GM12878 (cell line): ENCODE measurements at regions not wholly inside any gene's neighbourhood (a gene's known extent, or its start where the extent isn't known, plus 50 kb on each side); places are given as distances from the start of the nearest gene placed in this dataset.

ENCODE experiments used
- ATAC-seq: fragments of 200-7000 bp; cut with Tn5 transposase; 3 replicates; pipeline ENCODE4 v1.9.1; 2020; ENCODE audit warnings: mild to moderate bottlenecking, moderate library complexity
- BruUV-seq: library from RNA; stranded (reverse); fragments of 400-500 nt; replicated peaks from 2 replicates; lab custom pipeline; 2021; lab: Mats Ljungman, UMichigan
- CTCF ChIA-PET: fragments of 300-600 bp; sonication (Branson Sonifier 250); formaldehyde crosslinking; extraction: SDS; loops from one replicate; lab custom pipeline; 2021; ENCODE audit warnings: inconsistent platforms; lab: Yijun Ruan, JAX
- POLR2A ChIA-PET: fragments of 350-600 bp; formaldehyde crosslinking; extraction: SDS; loops from one replicate; lab custom pipeline; 2021; ENCODE audit warnings: inconsistent platforms; lab: Charles Lee
- RAD21 ChIA-PET: fragments of 300-600 bp; sonication (Branson Sonifier 250); formaldehyde crosslinking; loops from one replicate; lab custom pipeline; 2023; ENCODE audit warnings: antibody characterized with exemption; ENCODE audit not compliant: unreplicated experiment; lab: Charles Lee
- SMC1A ChIA-PET: fragments of 300-600 bp; sonication (Branson Sonifier 250); formaldehyde crosslinking; loops from one replicate; lab custom pipeline; 2023; ENCODE audit not compliant: unreplicated experiment, uncharacterized antibody; lab: Charles Lee
- DNase-seq: peaks from one replicate; pipeline ENCODE4 v3.0.0-alpha.2; 2011; ENCODE audit warnings: low read depth, low spot score
- FAIRE-seq: peaks from 3 replicates; lab custom pipeline; 2011; peaks lifted over from hg19 to GRCh38; lab: Jason Lieb, UNC
- H2AFZ ChIP-seq: 2 replicates; pipeline ENCODE4 v1.6.0; 2011; ENCODE audit warnings: low read depth, low read length, control low read depth; ENCODE audit not compliant: control insufficient read depth
- H3K27ac ChIP-seq: 2 replicates; pipeline ENCODE4 v1.5.1; 2011; ENCODE audit warnings: control low read depth; ENCODE audit not compliant: control insufficient read depth, insufficient read depth
- H3K27me3 ChIP-seq, 2 experiments: replicated peaks in 1 of 2; 2 replicates each; pipeline versions ENCODE4 v1.6.0 to v1.6.1; 2011; ENCODE audit warnings: low read length in 1 of 2; ENCODE audit not compliant: control insufficient read depth in 2 of 2, insufficient read depth in 2 of 2
- H3K36me3 ChIP-seq, 2 experiments: 2 replicates each; pipeline ENCODE4 v1.5.1; 2011; ENCODE audit warnings: low read length in 1 of 2; ENCODE audit not compliant: control insufficient read depth in 2 of 2, insufficient read depth in 2 of 2
- H3K4me1 ChIP-seq: 2 replicates; pipeline ENCODE4 v1.6.1; 2011; ENCODE audit warnings: mild to moderate bottlenecking, low read length, moderate library complexity, mixed read lengths; ENCODE audit not compliant: control insufficient read depth, insufficient read depth
- H3K4me2 ChIP-seq: 2 replicates; pipeline ENCODE4 v1.6.0; 2011; ENCODE audit warnings: control low read depth; ENCODE audit not compliant: control insufficient read depth, insufficient read depth
- H3K4me3 ChIP-seq: fragments of 200-600 bp; sonication (generic); 2 replicates; pipeline ENCODE4 v1.5.1; 2016
- H3K79me2 ChIP-seq: 2 replicates; pipeline ENCODE4 v1.6.0; 2011; ENCODE audit warnings: low read length; ENCODE audit not compliant: control insufficient read depth, insufficient read depth
- H3K9ac ChIP-seq: 2 replicates; pipeline ENCODE4 v1.8.0; 2011; ENCODE audit warnings: low read length, control low read depth, mixed read lengths; ENCODE audit not compliant: control insufficient read depth, insufficient read depth
- H3K9me3 ChIP-seq: replicated peaks from 3 replicates; pipeline ENCODE4 v1.5.1; 2011; ENCODE audit warnings: mild to moderate bottlenecking, low read length; ENCODE audit not compliant: control insufficient read depth, insufficient read depth
- H4K20me1 ChIP-seq: 2 replicates; pipeline ENCODE4 v1.6.0; 2011; ENCODE audit not compliant: control insufficient read depth, insufficient read depth
- E4F1 ChIP-seq: fragments of 450-650 bp; IDR thresholded peaks from 2 replicates; pipeline ENCODE4 v1.6.1; 2018; ENCODE audit warnings: borderline replicate concordance, mild to moderate bottlenecking; ENCODE audit not compliant: partially characterized antibody
- ESRRA ChIP-seq: IDR thresholded peaks from 2 replicates; pipeline ENCODE4 v1.6.1; 2012; ENCODE audit warnings: mild to moderate bottlenecking, low read length, improper control_type of control experiment
- EZH2 ChIP-seq: IDR thresholded peaks from 2 replicates; pipeline ENCODE4 v1.6.1; 2012; ENCODE audit warnings: low read depth, mild to moderate bottlenecking, control low read depth, inconsistent platforms, low read length, borderline replicate concordance; ENCODE audit not compliant: control insufficient read depth
- IKZF1 ChIP-seq: fragments of 450-650 bp; conservative IDR thresholded peaks from 2 replicates; pipeline ENCODE4 v1.6.1; 2017; ENCODE audit warnings: antibody characterized with exemption, mild to moderate bottlenecking
- MTA3 ChIP-seq: IDR thresholded peaks from 2 replicates; pipeline ENCODE4 v1.6.1; 2012; ENCODE audit warnings: low read length, inconsistent platforms, borderline replicate concordance
- RAD21 ChIP-seq: IDR thresholded peaks from 2 replicates; pipeline ENCODE4 v1.6.1; 2011; ENCODE audit warnings: mild to moderate bottlenecking, low read depth, low read length, moderate library complexity; ENCODE audit not compliant: insufficient read depth
- ZNF217 ChIP-seq: fragments of 450-650 bp; IDR thresholded peaks from 2 replicates; pipeline ENCODE4 v1.6.1; 2017; ENCODE audit warnings: antibody characterized with exemption, mild to moderate bottlenecking
- in situ Hi-C: fragments of 300-500 bp; cut with MboI; formaldehyde crosslinking; loops from 9 replicates; pipeline ENCODE4 v1.14.3; 2018; ENCODE audit warnings: mixed read lengths
- intact Hi-C: fragments of 100-400 bp; cut with micrococcal nuclease; formaldehyde crosslinking; loops from one replicate; pipeline ENCODE4 v1.14.2; 2022; ENCODE audit not compliant: unreplicated experiment

- Histone ChIP-seq H3K27me3 (no peaks in the 10 kb centered on the region), H4K20me1 (no peaks in the 10 kb centered on the region), H2AFZ (no peak overlapping the region), H3K27ac (no peak overlapping the region), H3K36me3 (no peaks in the 10 kb centered on the region), H3K4me1 (no peaks in the 10 kb centered on the region), H3K4me3 (no peak overlapping the region), H3K79me2 (no peaks in the 10 kb centered on the region), H3K9ac (no peak overlapping the region), H3K9me3 (no peaks in the 10 kb centered on the region), H3K4me2 (no peak overlapping the region)
- ATAC-seq (no peak), DNase-seq (no peak), FAIRE-seq (no peak)
- RAD21 ChIA-PET, result no interaction called here
- POLR2A ChIA-PET, result no interaction called here
- TF ChIP-seq ZNF217, result no peak
- TF ChIP-seq ESRRA, result no peak
- TF ChIP-seq MTA3, result no peak
- TF ChIP-seq RAD21, result no peak
- TF ChIP-seq EZH2, result no peak
- no peak for TF ChIP-seq E4F1
- TF ChIP-seq IKZF1, result no peak
- intact Hi-C loops, result no loop called here
- in situ Hi-C loops, result no loop called here
- no TSS peak for BruUV-seq
- CTCF ChIA-PET, result no interaction called here
- SMC1A ChIA-PET, result interaction anchor here (0.5 to 1.0 kb wide), 3 partner anchors 12 to 937 kb away, joined by 3 read pairs; no protein-coding TSS in a partner anchor
These were observed 138.5 kb downstream of the RBM26 start for GRCh38 chr13:79267560-79267959.
